OCI-LY3 (cell line): ENCODE measurements at regions not wholly inside any gene's neighbourhood (a gene's known extent, or its start where the extent isn't known, plus 50 kb on each side); places are given as distances from the start of the nearest gene placed in this dataset.

ENCODE experiments used
- EZH2phosphoT487 ChIP-seq: fragments of 200-600 bp; shearing (Covaris generic); IDR thresholded peaks from 2 replicates; pipeline ENCODE4 v1.6.1; 2018; ENCODE audit warnings: antibody characterized with exemption, mixed run types, low read depth
- TF ChIP-seq, protein P1 (sequence below): fragments of 200-600, 300-600 bp; sonication (generic); IDR thresholded peaks from 2 replicates; pipeline ENCODE4 v1.5.1; 2014; ENCODE audit warnings: antibody characterized with exemption, low read length, low read depth

- TF ChIP-seq, protein P1, sequence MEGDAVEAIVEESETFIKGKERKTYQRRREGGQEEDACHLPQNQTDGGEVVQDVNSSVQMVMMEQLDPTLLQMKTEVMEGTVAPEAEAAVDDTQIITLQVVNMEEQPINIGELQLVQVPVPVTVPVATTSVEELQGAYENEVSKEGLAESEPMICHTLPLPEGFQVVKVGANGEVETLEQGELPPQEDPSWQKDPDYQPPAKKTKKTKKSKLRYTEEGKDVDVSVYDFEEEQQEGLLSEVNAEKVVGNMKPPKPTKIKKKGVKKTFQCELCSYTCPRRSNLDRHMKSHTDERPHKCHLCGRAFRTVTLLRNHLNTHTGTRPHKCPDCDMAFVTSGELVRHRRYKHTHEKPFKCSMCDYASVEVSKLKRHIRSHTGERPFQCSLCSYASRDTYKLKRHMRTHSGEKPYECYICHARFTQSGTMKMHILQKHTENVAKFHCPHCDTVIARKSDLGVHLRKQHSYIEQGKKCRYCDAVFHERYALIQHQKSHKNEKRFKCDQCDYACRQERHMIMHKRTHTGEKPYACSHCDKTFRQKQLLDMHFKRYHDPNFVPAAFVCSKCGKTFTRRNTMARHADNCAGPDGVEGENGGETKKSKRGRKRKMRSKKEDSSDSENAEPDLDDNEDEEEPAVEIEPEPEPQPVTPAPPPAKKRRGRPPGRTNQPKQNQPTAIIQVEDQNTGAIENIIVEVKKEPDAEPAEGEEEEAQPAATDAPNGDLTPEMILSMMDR = no peak
- TF ChIP-seq EZH2phosphoT487 = no peak
Measured at GRCh38 chr9:99513441-99514112, 291.5 kb downstream of the SEC61B start.
